Stromal cell of bone marrow (primary cell): ENCODE measurements at regions not wholly inside any gene's neighbourhood (a gene's known extent, or its start where the extent isn't known, plus 50 kb on each side); places are given as distances from the start of the nearest gene placed in this dataset.

ENCODE experiments used
- DNase-seq: peaks from one replicate; pipeline ENCODE4 v3.0.0-alpha.2; 2012; ENCODE audit warnings: low read depth

DNA sequence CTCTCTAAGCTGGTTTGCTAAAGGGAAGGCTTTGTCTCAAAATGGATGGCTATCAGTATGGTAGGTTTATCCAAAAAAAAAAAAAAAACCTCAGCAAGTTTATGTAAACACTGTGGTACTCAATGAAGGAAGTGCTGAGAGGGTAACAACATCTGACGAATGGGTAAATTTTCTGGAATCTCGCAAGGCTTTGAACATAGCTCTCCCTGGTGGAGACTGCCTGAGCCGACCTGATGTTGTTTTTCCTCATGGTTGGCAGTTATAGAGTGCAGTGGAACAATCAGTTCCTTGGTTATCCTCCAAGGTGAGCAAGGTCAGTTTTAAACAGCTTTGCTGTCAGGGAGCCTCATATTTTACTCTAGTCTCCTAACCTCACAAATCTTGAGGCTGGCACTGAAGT is 94.6 kb downstream of the ZPLD1 start:
- no peak for DNase-seq

DNA sequence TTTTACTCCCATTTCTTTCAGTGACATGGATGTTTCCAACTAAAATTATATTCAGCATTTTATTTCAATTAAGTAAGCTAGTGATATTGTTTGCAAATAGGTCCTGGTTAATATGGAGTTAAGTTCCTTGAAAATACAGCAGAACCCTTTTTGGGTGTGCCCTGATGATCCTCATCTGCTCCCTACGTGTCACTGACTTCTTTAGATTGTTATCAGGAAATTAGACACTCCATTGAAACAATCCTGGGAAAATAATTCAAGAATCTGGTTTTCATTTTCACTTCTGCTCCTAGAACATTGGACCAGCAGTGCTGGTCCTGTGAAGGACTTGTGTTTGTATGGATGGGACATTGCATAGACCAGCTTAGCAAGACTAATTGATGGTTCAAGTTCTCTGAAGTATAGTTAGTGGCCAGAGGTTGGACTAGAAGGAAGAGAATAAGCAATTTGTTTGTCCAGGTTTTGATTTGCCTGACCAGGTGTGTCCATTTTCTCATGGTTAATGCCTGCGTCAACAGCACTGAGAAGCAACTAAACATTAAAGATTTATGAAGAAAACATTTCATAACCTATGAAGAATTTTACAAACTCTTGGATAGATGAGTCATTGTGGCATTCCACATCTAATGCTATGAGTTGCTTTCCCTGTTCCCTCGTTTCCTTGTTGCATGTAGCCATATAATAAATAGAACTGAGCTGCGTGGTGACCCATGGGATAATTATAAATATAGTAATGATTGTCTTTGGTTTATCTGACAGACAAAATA is 95.8 kb downstream of the ZPLD1 start:
- peak; percentile 2 for DNase-seq

DNA sequence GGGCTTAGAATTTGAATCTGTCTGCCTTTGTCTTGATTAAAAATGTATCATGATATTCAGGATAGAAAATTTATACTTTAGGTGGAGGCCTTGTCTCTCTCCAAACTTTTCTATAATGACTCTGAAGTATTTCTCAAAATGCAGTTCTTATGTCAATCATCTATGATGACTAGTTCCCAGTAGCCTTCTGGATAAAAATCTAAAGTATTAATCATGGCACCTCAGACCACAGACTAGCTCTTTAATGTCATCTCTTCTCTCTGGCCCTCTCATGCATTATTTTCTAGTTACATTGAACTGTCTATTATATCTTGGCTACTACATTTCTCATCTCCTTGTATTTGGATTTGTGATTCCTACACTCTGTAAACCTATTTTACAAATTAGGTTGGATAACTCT is 96.9 kb downstream of the ZPLD1 start:
- no peak for DNase-seq

DNA sequence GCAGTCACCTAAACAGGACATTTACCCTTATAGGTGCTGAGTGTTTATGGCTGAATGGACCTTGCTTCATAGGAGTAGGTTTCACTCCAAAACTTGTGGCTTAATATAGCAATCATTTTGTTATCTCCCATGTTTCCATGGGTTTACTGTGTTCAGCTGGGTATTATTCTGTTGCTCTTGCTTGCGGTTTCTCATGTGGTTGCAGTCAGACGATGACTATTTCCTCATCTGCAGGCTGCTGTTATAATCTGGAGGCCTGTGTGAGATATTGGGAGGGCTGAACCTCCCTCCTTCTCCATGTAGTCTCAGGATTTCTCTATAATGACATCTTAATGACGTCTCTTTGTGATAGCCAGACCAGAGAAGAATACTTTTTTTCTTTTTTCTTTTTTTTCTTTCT is 98.1 kb downstream of the ZPLD1 start:
- DNase-seq, result peak; percentile 10

DNA sequence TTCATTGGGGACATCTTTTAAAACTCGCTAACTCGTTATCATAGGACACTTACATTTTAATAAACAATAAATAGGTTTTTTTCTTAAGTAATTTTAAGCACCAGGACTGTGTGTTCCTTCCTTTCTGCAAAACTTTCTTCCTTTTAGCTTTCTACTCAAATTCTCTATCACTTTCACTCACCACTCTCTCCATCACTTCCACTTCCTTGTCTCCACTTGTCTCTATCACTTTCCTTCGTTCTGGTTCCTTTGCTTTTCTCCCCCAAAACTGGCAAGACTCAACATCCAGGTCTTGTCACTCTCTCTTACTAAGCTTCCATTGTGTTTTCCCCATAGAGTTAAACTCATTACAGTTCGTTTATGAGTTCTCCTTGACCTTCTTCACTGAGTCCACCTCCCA is 99.0 kb downstream of the ZPLD1 start:
- DNase-seq, result no peak

DNA sequence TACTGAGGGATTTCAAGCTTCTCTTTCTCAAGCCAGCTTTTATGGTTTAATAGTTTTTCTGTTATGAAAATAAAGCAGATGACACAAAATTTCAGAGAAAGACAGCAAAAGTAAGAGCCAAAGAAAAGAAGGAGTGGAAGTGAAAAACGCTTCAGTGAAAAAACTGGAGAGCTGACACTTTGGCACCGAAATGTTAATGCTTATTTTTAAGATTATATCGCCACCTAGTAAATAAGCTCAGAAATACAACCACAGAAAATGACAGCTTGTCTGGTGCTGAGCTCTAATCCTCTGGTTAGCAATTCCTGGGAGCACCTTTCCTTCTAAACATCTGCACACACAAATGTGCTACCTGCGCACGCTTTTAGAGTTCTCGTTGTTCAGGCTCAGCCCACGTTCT is 101.6 kb downstream of the ZPLD1 start:
- DNase-seq, result peak; percentile 20

DNA sequence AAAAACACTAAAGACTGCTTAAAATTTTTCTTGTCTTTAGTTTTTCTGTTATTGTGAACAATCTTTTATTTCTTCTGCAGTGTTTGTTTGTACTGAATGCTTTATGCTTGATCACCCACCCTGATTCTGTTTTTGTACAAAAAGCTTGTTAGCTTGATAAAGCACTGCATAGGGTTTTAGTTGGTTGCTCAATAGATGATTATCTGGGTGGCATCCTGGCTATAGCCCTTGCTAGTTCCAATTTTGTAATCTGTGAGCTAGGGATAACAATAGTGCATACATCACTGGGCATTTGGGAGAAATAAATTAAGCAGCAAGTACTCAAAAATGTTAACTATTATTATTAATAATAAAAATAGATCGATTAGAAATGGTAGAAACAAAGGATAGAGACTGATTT is 102.3 kb downstream of the ZPLD1 start:
- DNase-seq, result no peak

DNA sequence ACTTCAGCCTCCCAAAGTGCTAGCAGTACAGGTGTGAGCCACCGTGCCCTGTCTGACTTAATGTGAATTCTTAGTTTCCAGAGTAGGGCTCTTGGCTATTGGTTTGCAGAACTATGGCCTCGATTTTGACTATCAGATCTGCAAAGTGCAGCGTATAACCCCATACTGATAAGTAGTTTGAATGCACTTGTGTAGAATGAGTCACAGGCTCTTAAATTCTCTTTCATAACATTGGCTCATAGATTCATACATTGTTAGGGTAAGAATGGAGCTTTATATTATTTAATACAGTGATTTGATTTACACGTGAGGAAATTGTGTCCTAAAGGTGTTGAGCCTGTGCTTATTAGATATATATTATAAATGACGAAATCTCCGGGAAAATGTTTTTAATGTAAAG is 109.9 kb downstream of the ZPLD1 start:
- DNase-seq, result no peak

DNA sequence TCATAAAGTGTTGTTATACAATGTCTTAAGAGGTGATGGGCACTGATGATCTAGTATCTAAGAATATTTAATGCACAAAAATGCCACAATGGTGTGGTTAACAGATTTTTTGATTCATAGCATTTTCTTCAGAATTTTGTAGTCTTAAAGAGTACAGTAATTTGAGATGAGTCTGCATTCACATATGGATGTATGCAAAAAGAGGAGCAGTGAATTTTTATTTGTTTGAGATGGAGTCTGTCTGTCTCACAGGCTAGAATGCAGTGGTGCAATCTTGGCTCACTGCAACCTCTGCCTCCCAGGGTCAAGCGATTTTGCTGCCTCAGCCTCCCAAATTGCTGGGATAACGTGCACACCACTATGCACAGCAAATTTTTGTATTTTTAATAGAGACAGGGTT is 110.5 kb downstream of the ZPLD1 start:
- no peak for DNase-seq

DNA sequence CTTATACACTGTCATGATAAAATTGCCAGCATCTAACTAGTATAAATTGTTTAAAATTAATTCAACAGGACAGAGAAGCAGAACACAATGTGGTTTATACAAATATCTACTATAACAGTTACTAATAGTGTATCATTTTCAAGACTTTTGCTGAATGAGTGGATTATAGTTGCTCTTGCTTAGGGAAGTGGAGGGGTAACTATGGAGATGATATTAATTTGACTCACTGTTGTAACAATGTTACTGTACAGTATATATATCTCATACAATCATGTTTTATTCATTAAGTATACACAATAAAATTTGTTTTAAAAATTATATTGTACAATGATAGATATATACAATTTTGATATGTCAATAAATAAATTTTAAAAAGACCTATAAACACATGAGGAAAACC is 119.1 kb downstream of the ZPLD1 start:
- DNase-seq, result no peak

DNA sequence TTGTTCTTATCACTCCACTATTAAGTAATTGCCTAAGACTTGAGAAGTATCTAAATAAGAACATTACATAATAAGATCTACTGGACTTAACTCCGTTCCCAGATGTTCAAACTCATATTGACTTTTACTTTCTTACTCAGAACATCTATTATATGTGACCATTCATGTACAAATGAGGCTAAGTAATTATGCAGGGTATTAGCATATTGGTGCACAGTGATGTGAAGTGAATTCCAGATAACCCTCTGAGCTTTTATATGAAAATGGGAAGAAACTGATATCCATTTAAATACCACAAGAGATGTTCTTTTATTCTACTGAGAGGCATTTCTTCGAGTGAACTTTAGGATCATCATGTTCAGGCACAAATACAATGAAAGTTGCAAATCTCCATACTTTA is 135.7 kb downstream of the ZPLD1 start:
- no peak for DNase-seq

DNA sequence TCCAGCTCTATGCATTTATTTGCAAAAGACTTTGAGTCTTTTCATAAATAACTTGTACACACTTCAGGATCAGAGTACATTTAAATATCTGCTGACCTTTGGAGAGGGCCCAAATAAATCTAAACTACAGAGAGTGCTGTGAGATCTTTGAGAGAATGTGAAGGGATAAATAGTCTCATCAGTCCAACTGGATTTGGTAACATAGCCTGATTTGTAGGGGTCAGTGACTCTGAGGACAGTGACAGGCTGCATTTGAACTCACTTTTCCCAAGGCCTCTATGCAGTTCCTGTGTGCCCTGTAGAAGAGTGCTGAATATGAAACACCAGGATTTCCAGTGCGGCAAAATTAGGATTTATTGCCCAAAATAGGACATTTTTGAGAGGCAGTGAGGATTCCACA is 136.2 kb downstream of the ZPLD1 start:
- no peak for DNase-seq

DNA sequence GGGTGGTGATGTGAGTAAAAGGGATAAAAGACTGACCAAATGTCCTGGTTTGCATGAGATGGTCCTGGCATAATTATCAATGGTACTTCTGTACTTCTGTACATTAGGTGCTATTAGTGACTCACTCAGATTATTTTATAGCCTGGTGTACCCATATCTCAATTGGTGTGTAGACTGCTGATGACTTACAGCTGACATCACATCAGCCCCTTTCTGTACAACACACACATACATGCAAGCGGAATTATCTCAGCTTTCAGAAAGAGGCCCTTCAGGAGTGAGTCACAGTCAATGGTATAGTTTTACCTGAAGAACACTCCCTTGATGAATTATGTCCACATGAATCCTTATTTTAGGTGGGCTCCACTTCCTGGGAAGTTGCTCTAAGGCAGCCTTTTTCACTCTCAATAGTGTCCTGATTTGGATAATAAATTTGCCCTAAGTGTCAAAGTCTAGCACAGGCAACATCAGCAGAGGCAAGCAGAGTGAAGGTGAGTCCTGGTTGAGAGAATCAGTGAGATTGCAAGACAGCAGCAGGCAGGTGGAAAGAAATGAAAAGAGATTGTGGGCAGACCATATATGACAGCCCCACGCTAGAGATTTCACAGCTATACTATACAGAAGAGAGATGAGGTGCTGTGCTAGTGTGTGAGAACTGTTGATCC is 137.0 kb downstream of the ZPLD1 start:
- DNase-seq, result no peak

DNA sequence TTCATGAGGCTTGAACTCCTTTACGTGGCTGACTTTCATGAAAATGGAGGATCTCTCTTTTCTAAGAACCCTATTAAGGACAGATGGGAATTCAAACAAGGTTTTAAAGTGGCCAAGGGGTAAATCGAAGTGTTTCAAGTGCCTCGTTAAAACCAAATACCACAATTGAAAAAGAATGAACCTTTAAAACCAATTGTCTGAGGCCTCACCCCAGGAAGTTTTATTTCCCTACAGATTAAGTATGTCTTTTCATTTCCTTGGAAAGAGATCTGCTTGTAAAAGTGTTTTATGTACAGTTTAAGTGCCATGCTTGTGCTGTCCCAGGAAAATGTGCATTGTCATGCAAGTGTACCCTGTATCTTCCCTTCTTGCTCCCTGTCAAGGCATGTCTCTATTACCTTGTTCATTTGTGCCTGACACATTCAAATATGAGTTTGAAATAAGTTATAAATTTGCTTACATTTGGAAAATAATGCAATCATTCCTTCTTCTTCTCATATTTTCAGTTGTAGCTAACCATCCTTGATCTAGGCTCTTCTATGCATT is 138.7 kb downstream of the ZPLD1 start:
- DNase-seq, result no peak

DNA sequence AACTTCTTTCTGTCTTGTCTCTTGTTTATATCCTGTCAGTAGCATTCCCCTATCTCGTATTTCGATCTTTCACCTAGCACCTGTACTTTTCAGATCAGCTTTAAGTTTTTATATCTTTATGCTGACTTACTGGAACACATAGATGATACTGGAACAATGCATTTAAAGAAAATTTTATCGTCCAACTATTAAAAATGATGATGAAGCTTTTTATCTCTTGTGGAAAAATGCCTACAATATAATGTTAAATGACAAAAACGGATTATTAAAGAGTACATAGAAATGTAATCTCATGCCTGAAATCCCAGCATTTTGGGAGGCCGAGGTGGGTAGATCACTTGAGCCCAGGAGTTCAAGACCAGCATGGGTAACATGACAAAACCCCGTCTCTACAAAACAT is 139.5 kb downstream of the ZPLD1 start:
- DNase-seq, result no peak

DNA sequence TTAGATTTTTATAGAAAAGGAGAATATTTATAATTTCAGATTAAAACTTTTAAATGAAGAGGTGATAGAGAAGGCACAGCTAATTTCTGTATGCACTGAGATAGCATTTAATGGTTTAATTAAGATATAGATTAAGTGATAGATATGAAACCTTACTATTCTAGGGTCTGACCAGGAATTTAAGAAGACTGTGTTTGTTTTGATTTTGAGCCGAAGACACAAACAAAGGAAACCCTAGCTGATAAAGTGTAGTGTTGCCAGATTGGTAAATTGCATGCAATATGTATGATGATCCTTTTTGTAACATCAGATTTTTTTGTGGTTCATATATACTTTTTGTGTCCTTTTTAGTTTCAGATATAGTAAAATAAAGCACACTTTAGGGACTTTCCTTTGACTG is 141.8 kb downstream of the ZPLD1 start:
- no peak for DNase-seq

DNA sequence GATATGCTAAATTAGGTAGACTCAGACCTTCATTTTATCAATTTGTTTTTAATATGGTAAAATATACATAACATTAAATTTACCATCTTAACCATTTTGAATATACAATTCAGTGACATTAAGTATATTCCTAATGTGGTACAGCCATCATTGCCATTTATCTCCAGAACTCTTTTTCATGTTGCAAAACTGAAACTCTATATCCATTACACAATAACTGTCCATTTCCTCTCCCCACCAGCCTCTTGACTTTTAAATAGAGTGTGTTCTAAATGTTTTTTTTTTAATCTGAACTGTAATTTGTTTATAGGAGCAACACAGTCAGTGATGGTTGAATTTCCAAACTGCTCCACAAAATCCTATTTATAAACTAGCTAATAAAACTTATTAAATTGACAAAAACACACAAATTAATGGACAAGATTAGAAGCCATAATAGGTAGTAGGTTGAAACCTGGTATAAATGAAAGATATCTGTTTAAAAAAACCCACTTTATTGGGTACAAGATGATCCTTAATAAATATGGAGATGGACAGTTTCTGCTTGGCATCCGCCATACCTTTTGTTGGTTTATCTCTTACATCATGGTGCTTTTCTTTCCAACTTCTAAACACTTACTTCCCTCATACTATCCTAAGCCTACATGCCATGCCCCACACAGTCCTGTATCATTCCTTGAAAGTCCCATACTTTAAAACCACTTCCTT is 142.4 kb downstream of the ZPLD1 start:
- DNase-seq, result no peak

DNA sequence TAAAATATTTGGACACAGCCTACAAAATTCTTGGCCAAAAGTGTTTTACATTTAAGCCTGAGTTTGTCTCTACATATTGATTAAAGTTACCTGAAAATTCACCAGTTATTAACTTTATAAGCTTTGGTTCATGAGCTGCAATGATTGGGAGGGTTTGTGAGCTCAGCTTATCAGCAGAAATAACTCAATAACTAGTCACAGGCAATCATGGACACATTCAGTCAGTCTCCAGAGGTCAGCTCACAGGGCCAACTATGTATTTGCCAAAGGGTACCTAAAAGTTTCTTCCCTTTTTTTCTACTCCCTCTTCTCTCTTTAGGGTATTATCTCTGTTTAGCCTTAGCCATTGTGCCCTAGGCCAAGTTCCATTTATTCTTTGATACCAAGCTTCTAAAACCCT is 145.9 kb downstream of the ZPLD1 start:
- DNase-seq, result no peak

DNA sequence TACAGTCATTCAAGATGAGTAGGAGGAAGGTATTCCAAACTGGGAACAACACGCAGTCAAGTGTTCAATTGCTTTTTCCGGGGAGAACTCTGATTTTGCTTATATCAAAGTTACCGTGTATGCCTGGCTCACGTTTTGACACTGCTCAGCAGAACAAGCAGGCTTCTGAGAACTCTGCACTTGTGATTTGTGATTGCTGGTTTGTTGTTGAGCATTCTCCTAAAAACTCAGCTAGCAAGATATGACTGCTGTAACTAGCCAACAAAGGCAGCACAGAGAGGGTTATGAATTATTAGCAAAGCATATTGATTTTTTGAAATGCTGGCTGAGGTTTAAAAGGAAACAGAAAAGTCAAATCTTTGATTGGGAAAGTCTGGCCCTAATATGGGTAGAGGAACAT is 151.7 kb downstream of the ZPLD1 start:
- DNase-seq, result no peak

DNA sequence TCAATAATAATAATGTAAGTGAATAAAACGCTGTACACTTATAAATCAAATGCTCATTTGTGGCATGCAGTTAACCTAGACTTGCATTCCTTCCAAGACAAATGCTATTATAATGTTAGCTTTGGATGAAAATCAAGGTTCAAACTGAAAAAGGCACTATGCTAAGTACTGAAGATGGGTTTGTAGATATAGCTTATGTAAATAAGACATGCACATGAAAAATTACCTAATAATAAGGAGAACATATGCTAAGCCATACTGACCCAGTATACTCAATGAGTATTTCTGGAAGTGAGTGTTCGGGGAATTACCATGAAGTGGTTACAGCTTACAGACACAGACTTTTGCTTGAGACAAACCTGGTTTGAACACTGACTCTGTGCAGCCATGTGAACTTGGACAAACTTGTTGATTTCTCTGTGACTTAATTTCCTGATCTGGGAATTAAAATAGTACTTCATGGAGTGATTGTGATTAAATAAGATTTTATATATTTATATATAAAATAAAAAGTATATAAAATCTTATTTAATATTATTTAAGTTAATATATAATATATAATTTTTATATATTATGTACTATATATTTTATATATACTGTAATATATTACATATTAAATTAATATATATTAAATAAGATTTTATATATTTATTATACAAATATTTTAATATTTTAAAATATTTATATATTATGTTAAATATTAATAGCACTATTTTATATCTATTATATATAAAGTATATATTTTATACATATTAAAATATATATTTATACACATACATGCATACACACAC is 159.2 kb downstream of the ZPLD1 start:
- no peak for DNase-seq

DNA sequence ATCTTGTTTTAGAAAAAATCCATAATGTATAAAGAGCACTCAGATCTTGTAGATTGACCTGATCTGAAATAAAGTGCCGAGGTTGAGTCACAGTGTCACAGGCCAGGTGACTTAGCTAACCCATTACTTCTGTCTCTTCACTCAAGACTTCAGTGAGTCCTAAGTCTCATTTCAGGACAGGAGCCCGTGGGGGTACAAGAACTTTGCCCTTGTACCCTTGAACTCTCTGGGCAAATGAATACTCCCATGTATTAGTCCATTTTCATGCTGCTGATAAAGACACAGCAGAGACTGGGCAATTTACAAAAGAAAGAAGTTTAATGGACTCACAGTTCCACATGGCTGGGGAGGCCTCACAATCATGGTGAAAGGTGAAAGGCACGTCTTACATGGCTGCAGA is 160.2 kb downstream of the ZPLD1 start:
- no peak for DNase-seq
